Spleen (tissue), 11 donors: ENCODE measurements at regions not wholly inside any gene's neighbourhood (a gene's known extent, or its start where the extent isn't known, plus 50 kb on each side); places are given as distances from the start of the nearest gene placed in this dataset.
A peak's percentile ranks its signal among the peaks of the same experiment; 100 is the strongest.
"Not testable (repeated sequence)": the region's sequence is repeated elsewhere in the genome, so short reads cannot be mapped to it uniquely, and the experiment has no call there.

ENCODE experiments used
- DNase-seq: peaks from one replicate; pipeline ENCODE4 v3.0.0-alpha.2; 2020
- H3K27ac ChIP-seq, 8 donors: fragments of 200-600 bp; sonication (generic) in 7 of 8; 1 replicate in 4 of 8; 2 replicates in 4 of 8; pipeline versions ENCODE4 v1.5.0 to v1.8.0; 2016 to 2021; ENCODE audit warnings: inconsistent platforms in 4 of 8, mild to moderate bottlenecking in 4 of 8, moderate library complexity in 1 of 8
- H3K27me3 ChIP-seq, 7 donors: fragments of 200-600 bp; sonication (generic) in 6 of 7; replicated peaks in 1 of 7; 1 replicate in 4 of 7; 2 replicates in 3 of 7; pipeline versions ENCODE4 v1.5.0 to v1.8.0; 2016 to 2021; ENCODE audit warnings: inconsistent platforms in 3 of 7, mild to moderate bottlenecking in 1 of 7
- H3K36me3 ChIP-seq, 6 donors: fragments of 200-600 bp; sonication (generic) in 5 of 6; 1 replicate in 4 of 6; 2 replicates in 2 of 6; pipeline versions ENCODE4 v1.5.0 to v1.8.0; 2016 to 2021; ENCODE audit warnings: inconsistent platforms in 2 of 6
- H3K4me1 ChIP-seq, 6 donors: fragments of 200-600 bp; sonication (generic) in 5 of 6; 1 replicate in 3 of 6; 2 replicates in 3 of 6; pipeline versions ENCODE4 v1.5.0 to v1.8.0; 2016 to 2021; ENCODE audit warnings: inconsistent platforms in 3 of 6
- H3K4me3 ChIP-seq, 8 donors: fragments of 200-600 bp; sonication (generic) in 7 of 8; 1 replicate in 4 of 8; 2 replicates in 4 of 8; pipeline versions ENCODE4 v1.5.0 to v1.8.0; 2016 to 2021; ENCODE audit warnings: inconsistent platforms in 4 of 8, mild to moderate bottlenecking in 4 of 8, moderate library complexity in 2 of 8
- H3K9me3 ChIP-seq, 8 donors: fragments of 200-600 bp; sonication (generic) in 7 of 8; 1 replicate in 4 of 8; 2 replicates in 4 of 8; pipeline versions ENCODE4 v1.5.0 to v1.8.0; 2016 to 2021; ENCODE audit warnings: inconsistent platforms in 4 of 8
- CTCF ChIP-seq, 11 experiments: fragments of 200-600 bp in 7 of 11; fragments of 450-650 bp in 4 of 11; sonication (generic) in 4 of 11; IDR thresholded peaks in 8 of 11; conservative IDR thresholded peaks in 3 of 11; 1 replicate in 7 of 11; 2 replicates in 4 of 11; pipeline versions ENCODE4 v1.4.0 to v1.8.0; 2016 to 2021; ENCODE audit warnings: antibody characterized with exemption in 11 of 11, inconsistent platforms in 4 of 11, mild to moderate bottlenecking in 1 of 11
- POLR2A ChIP-seq, 3 donors: fragments of 450-650 bp; IDR thresholded peaks; one replicate each; pipeline ENCODE4 v1.5.1; 2017; ENCODE audit warnings: antibody characterized with exemption in 3 of 3, mild to moderate bottlenecking in 1 of 3
- POLR2AphosphoS5 ChIP-seq, 3 donors: sonication (generic); formaldehyde crosslinking; IDR thresholded peaks; one replicate each; pipeline ENCODE4 v1.5.1; 2017; ENCODE audit warnings: antibody characterized with exemption in 3 of 3
- WGBS, 5 donors: extraction: QIAGEN DNeasy Blood & Tissue Kit in 3 of 5; methylation state at CpG; one replicate each; pipeline versions ENCODE4 v1.1.5 to v1.1.7; 2013 to 2018; 5-methylcytosine and 5-hydroxymethylcytosine counted together
- intact Hi-C: fragments of 100-400 bp; cut with DNase I; formaldehyde crosslinking; loops from one replicate; pipeline ENCODE4 v1.15.0; 2023; ENCODE audit warnings: low total_unique reads
- donor health status: healthy with polysubstance abuse.
- donor health status: DM: no; HTN: no; CAD: no; lungs with moderate emphysema.
- donor health status: DM: no; HTN: no; CAD: no.
- donor health status: Bipolar disorder and iron deficiency.
- donor health status: healthy.
- donor health status: DM: no; HTN: no; CAD: no.
- donor health status: DM: yes; HTN: yes; CAD: no.

GRCh38 chr1:195723796-195724194 lies 884.4 kb downstream of the KCNT2 start:
- H3K4me1 ChIP-seq: no peaks in the 10 kb centered on the region
- 62 to 73% (median 66%) methylated on average over 4 of the region's 4 CpGs for WGBS, 5 donors
- TF ChIP-seq POLR2AphosphoS5 (IDR thresholded peaks at IDR 0.05) (no peak), CTCF (IDR thresholded peaks at IDR 0.05 in 8 of 11, conservative IDR thresholded peaks at IDR 0.05 in 3 of 11) (no peak), POLR2A (IDR thresholded peaks at IDR 0.05) (no peak)
- H3K36me3 ChIP-seq: no peaks in the 10 kb centered on the region
- no peaks in the 10 kb centered on the region for H3K27me3 ChIP-seq
- DNase-seq: no peak
- no peak overlapping the region for H3K4me3 ChIP-seq
- no peaks in the 10 kb centered on the region for H3K9me3 ChIP-seq
- intact Hi-C loops: no loop called here
- H3K27ac ChIP-seq: no peak overlapping the region

GRCh38 chr1:195722852-195723795 lies 885.1 kb downstream of the KCNT2 start:
- H3K27ac ChIP-seq, H3K4me1 ChIP-seq, H3K9me3 ChIP-seq, intact Hi-C loops, H3K27me3 ChIP-seq, H3K36me3 ChIP-seq, H3K4me3 ChIP-seq: not testable (repeated sequence)
- WGBS, 5 donors: 90 to 95% (median 94%) methylated on average over 21 to 42 of the region's 42 CpGs
- DNase-seq: peak; percentile 56

- intact Hi-C loops, H3K36me3 ChIP-seq, H3K9me3 ChIP-seq, DNase-seq, H3K4me1 ChIP-seq, H3K4me3 ChIP-seq, H3K27ac ChIP-seq, H3K27me3 ChIP-seq: not testable (repeated sequence)
- 82 to 96% (median 85%) methylated on average over 6 of the region's 6 CpGs for WGBS, 5 donors
Measured at GRCh38 chr1:195722146-195722545, 886.1 kb downstream of the KCNT2 start.

GRCh38 chr1:195721210-195721971 lies 886.8 kb downstream of the KCNT2 start:
- Histone ChIP-seq H3K4me1 (no peaks in the 10 kb centered on the region), H3K27me3 (no peaks in the 10 kb centered on the region), H3K27ac (no peak overlapping the region), H3K9me3 (no peaks in the 10 kb centered on the region), H3K36me3 (no peaks in the 10 kb centered on the region), H3K4me3 (no peak overlapping the region)
- intact Hi-C loops: no loop called here
- TF ChIP-seq POLR2A (IDR thresholded peaks at IDR 0.05) (no peak), POLR2AphosphoS5 (IDR thresholded peaks at IDR 0.05) (no peak), CTCF (IDR thresholded peaks at IDR 0.05 in 8 of 11, conservative IDR thresholded peaks at IDR 0.05 in 3 of 11) (no peak)
- no peak for DNase-seq
- WGBS, 5 donors: 85 to 95% (median 90%) methylated on average over 14 of the region's 14 CpGs

GRCh38 chr1:195717651-195718050 lies 890.6 kb downstream of the KCNT2 start:
- Histone ChIP-seq H3K36me3 (no peaks in the 10 kb centered on the region), H3K4me3 (no peak overlapping the region), H3K27me3 (no peaks in the 10 kb centered on the region), H3K9me3 (no peaks in the 10 kb centered on the region), H3K27ac (no peak overlapping the region), H3K4me1 (no peaks in the 10 kb centered on the region)
- TF ChIP-seq POLR2A (IDR thresholded peaks at IDR 0.05) (no peak), CTCF (IDR thresholded peaks at IDR 0.05 in 8 of 11, conservative IDR thresholded peaks at IDR 0.05 in 3 of 11) (no peak), POLR2AphosphoS5 (IDR thresholded peaks at IDR 0.05) (no peak)
- no peak for DNase-seq
- intact Hi-C loops: no loop called here
- 44 to 60% (median 48%) methylated on average over 3 of the region's 3 CpGs for WGBS, 5 donors
